Keratinocyte (primary cell): ENCODE measurements at regions not wholly inside any gene's neighbourhood (a gene's known extent, or its start where the extent isn't known, plus 50 kb on each side); places are given as distances from the start of the nearest gene placed in this dataset.

Experiments used
- CTCF ChIP-seq, 3 experiments: IDR thresholded peaks in 1 of 3; conservative IDR thresholded peaks in 1 of 3; optimal IDR thresholded peaks in 1 of 3; 2 replicates in 2 of 3; 3 replicates in 1 of 3; pipeline versions ENCODE3 to v1.5.1; 2011; ENCODE audit warnings: low read length in 3 of 3, mild to moderate bottlenecking in 3 of 3, moderate library complexity in 2 of 3, control low read depth in 1 of 3, inconsistent platforms in 1 of 3; ENCODE audit not compliant: insufficient read depth in 2 of 3; ENCODE audit errors: extremely low read depth in 1 of 3
- EZH2 ChIP-seq: IDR thresholded peaks from one replicate; pipeline ENCODE4 v1.6.1; 2012; ENCODE audit warnings: inconsistent platforms, mild to moderate bottlenecking, low read length, moderate library complexity

GRCh38 chr4:125390126-125390525, 75.4 kb downstream of the FAT4 start:
- no peak for TF ChIP-seq CTCF (optimal IDR thresholded peaks at IDR 0.05 in 1 of 3, IDR thresholded peaks at IDR 0.05 in 1 of 3, conservative IDR thresholded peaks at IDR 0.05 in 1 of 3; ENCODE audit: extremely low read depth in 1 of 3, insufficient read depth in 2 of 3, low read length in 3 of 3)
- TF ChIP-seq EZH2 = no peak
